ENCODE measurements at regions not wholly inside any gene's neighbourhood (a gene's known extent, or its start where the extent isn't known, plus 50 kb on each side); places are given as distances from the start of the nearest gene placed in this dataset.

DNA sequence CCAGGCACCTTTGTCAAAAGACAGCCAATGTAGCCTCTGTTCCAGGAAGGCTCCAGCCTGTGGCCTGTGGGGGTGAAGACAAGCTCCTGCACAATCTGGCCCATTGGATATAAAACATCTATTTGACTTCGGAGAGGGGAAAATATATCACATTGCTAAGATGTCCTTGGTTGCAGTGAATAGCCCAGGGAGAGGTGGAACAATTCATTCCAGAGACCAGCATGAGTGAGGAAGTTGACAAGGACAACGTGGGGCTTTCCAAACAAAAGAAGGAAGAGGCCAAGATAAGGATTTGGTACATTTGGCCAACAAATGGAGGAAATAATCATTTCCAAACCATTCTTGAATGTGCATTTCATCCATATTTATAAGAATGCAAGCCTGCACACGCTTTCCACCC is 187.0 kb downstream of the ETS2 start:
- Histone ChIP-seq H4K20me1 (ENCODE audit: insufficient read depth, poor library complexity, severe bottlenecking) (no peaks in the 10 kb centered on the region), H3K79me2 (no peaks in the 10 kb centered on the region), H3K36me3 (replicated peaks; ENCODE audit: insufficient read depth, low read depth) (no peaks in the 10 kb centered on the region), H3K9me2 (replicated peaks; ENCODE audit: insufficient read depth) (no peaks in the 10 kb centered on the region), H3K4me1 (ENCODE audit: insufficient read depth) (peaks cover 50% of the 10 kb centered on the region), H3K27me3 (no peaks in the 10 kb centered on the region), H3K9me3 (ENCODE audit: low read depth) (no peaks in the 10 kb centered on the region), H3K27ac (peak overlapping the region; percentile 12), H2AFZ (no peak overlapping the region), H3K4me3 (no peak overlapping the region), H3K4me2 (no peak overlapping the region)
- WGBS (ENCODE audit: low lambda C conversion rate, missing lambda C conversion rate) = 89% methylated on average over 3 of the region's 3 CpGs
- TF ChIP-seq EZH2 (IDR thresholded peaks at IDR 0.05; ENCODE audit: borderline replicate concordance) (no peak), EZH2phosphoT487 (IDR thresholded peaks at IDR 0.05; ENCODE audit: low read depth, severe bottlenecking, unreplicated experiment) (no peak)
- TF ChIP-seq, protein P1, sequence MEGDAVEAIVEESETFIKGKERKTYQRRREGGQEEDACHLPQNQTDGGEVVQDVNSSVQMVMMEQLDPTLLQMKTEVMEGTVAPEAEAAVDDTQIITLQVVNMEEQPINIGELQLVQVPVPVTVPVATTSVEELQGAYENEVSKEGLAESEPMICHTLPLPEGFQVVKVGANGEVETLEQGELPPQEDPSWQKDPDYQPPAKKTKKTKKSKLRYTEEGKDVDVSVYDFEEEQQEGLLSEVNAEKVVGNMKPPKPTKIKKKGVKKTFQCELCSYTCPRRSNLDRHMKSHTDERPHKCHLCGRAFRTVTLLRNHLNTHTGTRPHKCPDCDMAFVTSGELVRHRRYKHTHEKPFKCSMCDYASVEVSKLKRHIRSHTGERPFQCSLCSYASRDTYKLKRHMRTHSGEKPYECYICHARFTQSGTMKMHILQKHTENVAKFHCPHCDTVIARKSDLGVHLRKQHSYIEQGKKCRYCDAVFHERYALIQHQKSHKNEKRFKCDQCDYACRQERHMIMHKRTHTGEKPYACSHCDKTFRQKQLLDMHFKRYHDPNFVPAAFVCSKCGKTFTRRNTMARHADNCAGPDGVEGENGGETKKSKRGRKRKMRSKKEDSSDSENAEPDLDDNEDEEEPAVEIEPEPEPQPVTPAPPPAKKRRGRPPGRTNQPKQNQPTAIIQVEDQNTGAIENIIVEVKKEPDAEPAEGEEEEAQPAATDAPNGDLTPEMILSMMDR (IDR thresholded peaks at IDR 0.05; ENCODE audit: poor library complexity) = no peak
- no peak for DNase-seq (ENCODE audit: low spot score)

DNA sequence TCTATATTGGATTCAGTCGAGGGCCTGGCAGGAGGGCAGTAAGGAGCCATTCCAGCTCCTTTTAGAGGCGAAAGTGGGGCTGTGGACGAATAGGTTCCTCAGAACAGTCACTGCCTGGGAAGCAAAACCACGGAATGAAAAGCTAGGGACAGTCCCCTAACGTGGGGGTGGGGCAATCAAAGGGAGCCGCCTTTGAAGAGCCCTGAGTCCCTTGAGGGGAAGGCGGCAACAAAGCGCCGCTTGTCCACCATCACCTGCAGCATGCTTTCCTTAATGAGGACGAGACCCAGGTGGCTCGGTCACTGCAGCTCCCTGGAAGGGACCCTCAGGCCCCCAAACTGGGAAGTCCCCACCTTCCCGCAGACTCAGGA is 184.7 kb downstream of the ETS2 start:
- Histone ChIP-seq H3K4me2 (peak overlapping the region; percentile 23), H3K4me1 (ENCODE audit: insufficient read depth) (peaks cover 71% of the 10 kb centered on the region), H3K79me2 (no peaks in the 10 kb centered on the region), H3K27ac (peak overlapping the region; percentile 91), H3K9me2 (replicated peaks; ENCODE audit: insufficient read depth) (no peaks in the 10 kb centered on the region), H3K9me3 (ENCODE audit: low read depth) (no peaks in the 10 kb centered on the region), H2AFZ (no peak overlapping the region), H3K36me3 (replicated peaks; ENCODE audit: insufficient read depth, low read depth) (no peaks in the 10 kb centered on the region), H3K27me3 (no peaks in the 10 kb centered on the region), H4K20me1 (ENCODE audit: insufficient read depth, poor library complexity, severe bottlenecking) (no peaks in the 10 kb centered on the region), H3K4me3 (no peak overlapping the region)
- DNase-seq (ENCODE audit: low spot score) = no peak
- no peak for TF ChIP-seq EZH2phosphoT487 (IDR thresholded peaks at IDR 0.05; ENCODE audit: low read depth, severe bottlenecking, unreplicated experiment)
- TF ChIP-seq, protein P1 (IDR thresholded peaks at IDR 0.05; ENCODE audit: poor library complexity) = no peak
- TF ChIP-seq EZH2 (IDR thresholded peaks at IDR 0.05; ENCODE audit: borderline replicate concordance) = no peak
- 31% methylated on average over 12 of the region's 12 CpGs for WGBS (ENCODE audit: low lambda C conversion rate, missing lambda C conversion rate)

DNA sequence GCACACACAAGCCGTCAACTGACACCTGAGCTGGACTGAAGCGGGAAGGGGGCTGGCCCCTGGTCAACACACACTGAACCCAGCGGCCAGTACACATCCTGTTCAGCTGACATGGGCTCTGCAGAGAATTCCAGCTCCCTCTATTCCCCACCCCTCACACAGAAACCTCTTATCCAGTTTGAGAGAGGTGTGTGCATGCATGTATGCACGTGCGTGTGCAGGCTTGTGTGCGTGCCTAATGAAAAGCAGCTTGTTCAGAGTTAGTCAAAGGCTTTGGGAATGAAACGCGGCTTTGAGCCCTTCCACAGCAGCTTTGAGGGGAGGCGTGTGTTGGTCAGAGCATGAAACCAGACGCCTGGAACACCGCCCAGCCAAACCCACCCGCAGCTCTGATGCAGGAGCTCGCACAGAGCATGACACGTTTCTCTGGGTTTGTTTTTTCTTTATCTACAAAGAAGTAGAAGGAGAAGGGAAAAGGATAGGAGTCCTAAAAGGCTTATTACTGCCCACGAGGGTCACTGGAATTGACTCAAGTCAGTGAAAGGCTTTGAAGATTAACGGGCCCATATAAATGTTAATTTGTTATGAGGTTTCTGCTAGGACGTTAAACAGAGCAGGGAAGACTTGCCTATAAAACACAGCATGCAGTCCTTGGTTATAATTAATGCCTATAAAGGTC is 184.2 kb downstream of the ETS2 start:
- Histone ChIP-seq H3K4me2 (peak overlapping the region; percentile 23), H3K27me3 (no peaks in the 10 kb centered on the region), H3K79me2 (no peaks in the 10 kb centered on the region), H3K4me1 (ENCODE audit: insufficient read depth) (peaks cover 72% of the 10 kb centered on the region), H3K9me3 (ENCODE audit: low read depth) (no peaks in the 10 kb centered on the region), H2AFZ (no peak overlapping the region), H3K9me2 (replicated peaks; ENCODE audit: insufficient read depth) (no peaks in the 10 kb centered on the region), H3K36me3 (replicated peaks; ENCODE audit: insufficient read depth, low read depth) (no peaks in the 10 kb centered on the region), H3K4me3 (no peak overlapping the region), H4K20me1 (ENCODE audit: insufficient read depth, poor library complexity, severe bottlenecking) (no peaks in the 10 kb centered on the region), H3K27ac (peak overlapping the region; percentile 91)
- TF ChIP-seq EZH2phosphoT487 (IDR thresholded peaks at IDR 0.05; ENCODE audit: low read depth, severe bottlenecking, unreplicated experiment) (peak; percentile 61), EZH2 (IDR thresholded peaks at IDR 0.05; ENCODE audit: borderline replicate concordance) (no peak)
- 19% methylated on average over 17 of the region's 17 CpGs for WGBS (ENCODE audit: low lambda C conversion rate, missing lambda C conversion rate)
- peak; percentile 88 for DNase-seq (ENCODE audit: low spot score)

DNA sequence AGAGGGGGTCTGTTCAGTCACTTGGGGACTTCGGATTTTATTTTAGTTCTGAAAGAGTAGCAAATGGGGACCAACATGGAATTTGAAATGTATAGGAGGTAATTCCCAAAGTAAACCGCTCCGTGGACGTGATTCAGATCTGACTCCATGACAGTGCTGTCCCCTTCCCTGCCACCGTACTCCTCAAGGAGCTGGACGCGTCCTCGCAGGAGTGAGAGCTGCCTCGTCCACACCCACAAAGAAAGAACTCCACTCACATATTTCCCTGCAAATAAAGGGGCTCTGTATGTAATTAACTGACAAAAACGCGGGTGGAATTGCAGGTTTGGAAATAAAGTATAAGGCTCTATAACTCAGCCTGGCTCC is 183.6 kb downstream of the ETS2 start:
- H3K9me2 ChIP-seq (replicated peaks; ENCODE audit: insufficient read depth) = no peaks in the 10 kb centered on the region
- H3K27ac ChIP-seq = peak overlapping the region; percentile 91
- no peaks in the 10 kb centered on the region for H3K9me3 ChIP-seq (ENCODE audit: low read depth)
- no peaks in the 10 kb centered on the region for H3K27me3 ChIP-seq
- WGBS (ENCODE audit: low lambda C conversion rate, missing lambda C conversion rate) = 44% methylated on average over 11 of the region's 11 CpGs
- H4K20me1 ChIP-seq (ENCODE audit: insufficient read depth, poor library complexity, severe bottlenecking) = no peaks in the 10 kb centered on the region
- no peak overlapping the region for H3K4me3 ChIP-seq
- DNase-seq (ENCODE audit: low spot score) = no peak
- H2AFZ ChIP-seq = no peak overlapping the region
- no peaks in the 10 kb centered on the region for H3K79me2 ChIP-seq
- no peak for TF ChIP-seq EZH2phosphoT487 (IDR thresholded peaks at IDR 0.05; ENCODE audit: low read depth, severe bottlenecking, unreplicated experiment)
- no peak for TF ChIP-seq EZH2 (IDR thresholded peaks at IDR 0.05; ENCODE audit: borderline replicate concordance)
- TF ChIP-seq, protein P1 (IDR thresholded peaks at IDR 0.05; ENCODE audit: poor library complexity) = no peak
- H3K4me1 ChIP-seq (ENCODE audit: insufficient read depth) = peaks cover 74% of the 10 kb centered on the region
- no peaks in the 10 kb centered on the region for H3K36me3 ChIP-seq (replicated peaks; ENCODE audit: insufficient read depth, low read depth)
- peak overlapping the region; percentile 23 for H3K4me2 ChIP-seq
